ENCODE measurements at regions not wholly inside any gene's neighbourhood (a gene's known extent, or its start where the extent isn't known, plus 50 kb on each side); places are given as distances from the start of the nearest gene placed in this dataset.

- H2AFZ ChIP-seq (ENCODE audit: low read depth, low read length): no peak overlapping the region
- no peak overlapping the region for H3K9ac ChIP-seq (ENCODE audit: low read length)
- no peaks in the 10 kb centered on the region for H3K79me2 ChIP-seq (replicated peaks; ENCODE audit: insufficient read depth, low read length)
Measured at GRCh38 chr12:24198936-24199671, 249.6 kb upstream of the SOX5 start.

GRCh38 chr12:24198070-24198469, 248.6 kb upstream of the SOX5 start:
- H3K9me3 ChIP-seq (ENCODE audit: low read length): no peaks in the 10 kb centered on the region
- no peaks in the 10 kb centered on the region for H3K79me2 ChIP-seq (replicated peaks; ENCODE audit: insufficient read depth, low read length)
- H3K9me2 ChIP-seq (ENCODE audit: insufficient read depth, low read length): no peaks in the 10 kb centered on the region
- no peak overlapping the region for H3K27ac ChIP-seq (ENCODE audit: low read length)
- H3K36me3 ChIP-seq (ENCODE audit: insufficient read depth, low read length): no peaks in the 10 kb centered on the region
- H4K20me1 ChIP-seq (ENCODE audit: insufficient read depth): no peaks in the 10 kb centered on the region
- no peak overlapping the region for H2AFZ ChIP-seq (ENCODE audit: low read depth, low read length)
- no peak overlapping the region for H3K9ac ChIP-seq (ENCODE audit: low read length)
- no peaks in the 10 kb centered on the region for H3F3A ChIP-seq (ENCODE audit: insufficient read depth, low read length, poor library complexity, severe bottlenecking)
- no peaks in the 10 kb centered on the region for H3K27me3 ChIP-seq (ENCODE audit: insufficient read depth, low read depth, low read length)
- no peak overlapping the region for H3K4me3 ChIP-seq (ENCODE audit: low read length)
- H3K4me2 ChIP-seq (ENCODE audit: low read length): no peak overlapping the region
- no peak for TF ChIP-seq POLR2AphosphoS5 (IDR thresholded peaks at IDR 0.05)
- no peak for TF ChIP-seq SMC3 (conservative IDR thresholded peaks at IDR 0.05; ENCODE audit: poor library complexity)
- no peak for TF ChIP-seq RAD21 (conservative IDR thresholded peaks at IDR 0.05)
- no peak for TF ChIP-seq EZH2 (IDR thresholded peaks at IDR 0.05; ENCODE audit: borderline replicate concordance, insufficient read depth, low read length, poor library complexity, severe bottlenecking)
- TF ChIP-seq EP300 (conservative IDR thresholded peaks at IDR 0.05; ENCODE audit: poor library complexity, severe bottlenecking): no peak
- no peak for TF ChIP-seq CTCF (IDR thresholded peaks at IDR 0.05; ENCODE audit: poor library complexity, severe bottlenecking)
- TF ChIP-seq TAF1 (IDR thresholded peaks at IDR 0.05; ENCODE audit: low read depth): no peak
- TF ChIP-seq MXI1 (conservative IDR thresholded peaks at IDR 0.05; ENCODE audit: poor library complexity, severe bottlenecking): no peak

More at GRCh38 chr12:24198936-24199671, 249.6 kb upstream of the SOX5 start:
- H3K27ac ChIP-seq (ENCODE audit: low read length): no peak overlapping the region
- TF ChIP-seq SMC3 (conservative IDR thresholded peaks at IDR 0.05; ENCODE audit: poor library complexity) (no peak), REST (IDR thresholded peaks at IDR 0.05; ENCODE audit: borderline replicate concordance) (no peak), EZH2 (IDR thresholded peaks at IDR 0.05; ENCODE audit: borderline replicate concordance, insufficient read depth, low read length, poor library complexity, severe bottlenecking) (no peak), EP300 (conservative IDR thresholded peaks at IDR 0.05; ENCODE audit: poor library complexity, severe bottlenecking) (no peak), CTCF (IDR thresholded peaks at IDR 0.05; ENCODE audit: poor library complexity, severe bottlenecking) (no peak), RAD21 (conservative IDR thresholded peaks at IDR 0.05) (no peak), POLR2AphosphoS5 (IDR thresholded peaks at IDR 0.05) (no peak), MXI1 (conservative IDR thresholded peaks at IDR 0.05; ENCODE audit: poor library complexity, severe bottlenecking) (no peak), TAF1 (IDR thresholded peaks at IDR 0.05; ENCODE audit: low read depth) (no peak)
- H4K20me1 ChIP-seq (ENCODE audit: insufficient read depth): no peaks in the 10 kb centered on the region
- H3K4me2 ChIP-seq (ENCODE audit: low read length): no peak overlapping the region
- H3K4me3 ChIP-seq (ENCODE audit: low read length): no peak overlapping the region
- H3K36me3 ChIP-seq (ENCODE audit: insufficient read depth, low read length): no peaks in the 10 kb centered on the region
- no peaks in the 10 kb centered on the region for H3K27me3 ChIP-seq (ENCODE audit: insufficient read depth, low read depth, low read length)
- no peaks in the 10 kb centered on the region for H3F3A ChIP-seq (ENCODE audit: insufficient read depth, low read length, poor library complexity, severe bottlenecking)
- H3K9me2 ChIP-seq (ENCODE audit: insufficient read depth, low read length): no peaks in the 10 kb centered on the region
- H3K9me3 ChIP-seq (ENCODE audit: low read length): no peaks in the 10 kb centered on the region
